A549 (cell line): ENCODE measurements at regions not wholly inside any gene's neighbourhood (a gene's known extent, or its start where the extent isn't known, plus 50 kb on each side); places are given as distances from the start of the nearest gene placed in this dataset.

ENCODE experiments used
- ATAC-seq, 2 experiments: fragments of 200-7000 bp in 1 of 2; fragments of >200 bp in 1 of 2; cut with Nextera tagmentation in 1 of 2; cut with Tn5 transposase in 1 of 2; 3 replicates each; pipeline versions ENCODE4 v1.8.0 to v1.9.1; 2018 to 2020; ENCODE audit warnings: mild to moderate bottlenecking in 1 of 2, moderate library complexity in 1 of 2
- CTCF ChIA-PET: fragments of 300-600 bp; sonication (Branson Sonifier 250); formaldehyde crosslinking; extraction: SDS; loops from one replicate; lab custom pipeline; 2021; ENCODE audit warnings: antibody characterized with exemption, inconsistent platforms; lab: Yijun Ruan, JAX
- POLR2A ChIA-PET: fragments of 350-600 bp; formaldehyde crosslinking; extraction: SDS; loops from one replicate; lab custom pipeline; 2021; ENCODE audit warnings: antibody characterized with exemption, inconsistent platforms; lab: Yijun Ruan, JAX
- DNase-seq, 2 experiments: peaks; one replicate each; pipeline versions ENCODE4 v3.0.0 to v3.0.0-alpha.2; 2011 to 2016; ENCODE audit warnings: low read depth in 1 of 2, low spot score in 1 of 2
- FAIRE-seq: peaks from 2 replicates; lab custom pipeline; 2011; peaks lifted over from hg19 to GRCh38; lab: Jason Lieb, UNC
- H3K27ac ChIP-seq, 2 experiments: fragments of >200 bp; sonication (Bioruptor Twin); formaldehyde crosslinking; 3 replicates each; pipeline ENCODE4 v1.5.1; 2016 to 2017
- H3K4me1 ChIP-seq: fragments of >200 bp; sonication (Bioruptor Twin); formaldehyde crosslinking; 3 replicates; pipeline ENCODE4 v1.6.1; 2016
- H3K4me2 ChIP-seq: fragments of >200 bp; sonication (Bioruptor Twin); formaldehyde crosslinking; 3 replicates; pipeline ENCODE4 v1.6.1; 2016
- H3K4me3 ChIP-seq: fragments of >200 bp; sonication (Bioruptor Twin); formaldehyde crosslinking; 3 replicates; pipeline ENCODE4 v1.5.1; 2016
- H3K9me3 ChIP-seq: fragments of >200 bp; sonication (Bioruptor Twin); formaldehyde crosslinking; 3 replicates; pipeline ENCODE4 v1.6.1; 2016
- CBX8 ChIP-seq: fragments of 200-600 bp; sonication (generic); IDR thresholded peaks from 2 replicates; pipeline ENCODE4 v1.6.1; 2016
- CEBPB ChIP-seq, 2 experiments: fragments of >200 bp in 1 of 2; sonication (Bioruptor Twin) in 1 of 2; formaldehyde crosslinking in 1 of 2; IDR thresholded peaks; 2 replicates each; pipeline ENCODE4 v1.6.1; 2012 to 2016
- EHMT2 ChIP-seq: fragments of 200-600 bp; sonication (generic); IDR thresholded peaks from 2 replicates; pipeline ENCODE4 v1.6.1; 2016; ENCODE audit warnings: antibody characterized with exemption, low read depth, mild to moderate bottlenecking, moderate library complexity
- EP300 ChIP-seq, 2 experiments: fragments of >200 bp; sonication (Bioruptor Twin); formaldehyde crosslinking; IDR thresholded peaks; 2 replicates in 1 of 2; 3 replicates in 1 of 2; pipeline ENCODE4 v1.6.1; 2016 to 2017
- ESRRA ChIP-seq: fragments of 150-350 bp; IDR thresholded peaks from 2 replicates; pipeline ENCODE4 v1.6.1; 2014; ENCODE audit warnings: mild to moderate bottlenecking, low read length, borderline replicate concordance
- FOSL2 ChIP-seq, 2 experiments: fragments of 450-650 bp in 1 of 2; fragments of >200 bp in 1 of 2; sonication (Bioruptor Twin) in 1 of 2; formaldehyde crosslinking; IDR thresholded peaks; 2 replicates each; pipeline versions ENCODE4 v1.5.0 to v1.6.1; 2016 to 2020; ENCODE audit warnings: mild to moderate bottlenecking in 1 of 2, moderate library complexity in 1 of 2
- FOXS1 ChIP-seq: fragments of 250-450 bp; sonication (Bioruptor Pico); IDR thresholded peaks from 2 replicates; pipeline ENCODE4 v1.5.0; 2020; ENCODE audit warnings: mild to moderate bottlenecking, moderate library complexity
- HDAC2 ChIP-seq: fragments of 200-600 bp; sonication (generic); IDR thresholded peaks from 2 replicates; pipeline ENCODE4 v1.6.1; 2016
- HMGXB4 ChIP-seq: fragments of 250-450 bp; sonication (Bioruptor Pico); IDR thresholded peaks from 2 replicates; pipeline ENCODE4 v1.5.0; 2021; ENCODE audit warnings: mild to moderate bottlenecking, moderate library complexity, borderline replicate concordance
- HOXB13 ChIP-seq: fragments of 250-450 bp; sonication (Bioruptor Pico); IDR thresholded peaks from 2 replicates; pipeline ENCODE4 v1.5.0; 2020; ENCODE audit warnings: low read depth, mild to moderate bottlenecking, moderate library complexity
- JUN ChIP-seq, 2 experiments: fragments of >200 bp; sonication (Bioruptor Twin); formaldehyde crosslinking; IDR thresholded peaks; 2 replicates in 1 of 2; 3 replicates in 1 of 2; pipeline ENCODE4 v1.6.1; 2016 to 2017
- KDM1A ChIP-seq: fragments of 200-600 bp; sonication (generic); IDR thresholded peaks from 2 replicates; pipeline ENCODE4 v1.6.1; 2016; ENCODE audit warnings: low read depth, mild to moderate bottlenecking
- MAZ ChIP-seq: fragments of 150-350 bp; IDR thresholded peaks from 2 replicates; pipeline ENCODE4 v1.6.1; 2014; ENCODE audit warnings: antibody characterized with exemption, low read depth, low read length, borderline replicate concordance
- NFE2L2 ChIP-seq: fragments of 150-350 bp; conservative IDR thresholded peaks from 2 replicates; pipeline ENCODE4 v1.6.1; 2014; ENCODE audit warnings: low read length
- NR3C1 ChIP-seq: fragments of >200 bp; sonication (Bioruptor Twin); formaldehyde crosslinking; IDR thresholded peaks from 3 replicates; pipeline ENCODE4 v1.6.1; 2017
- POLR2A ChIP-seq: IDR thresholded peaks from 2 replicates; pipeline ENCODE4 v1.6.1; 2012; ENCODE audit warnings: mild to moderate bottlenecking, low read length
- RAD21 ChIP-seq, 2 experiments: fragments of >200 bp in 1 of 2; sonication (Bioruptor Twin) in 1 of 2; formaldehyde crosslinking in 1 of 2; IDR thresholded peaks in 1 of 2; conservative IDR thresholded peaks in 1 of 2; 2 replicates in 1 of 2; 3 replicates in 1 of 2; pipeline ENCODE4 v1.6.1; 2012 to 2018; ENCODE audit warnings: inconsistent platforms in 1 of 2
- RARB ChIP-seq: fragments of 250-450 bp; sonication (Bioruptor Pico); IDR thresholded peaks from 2 replicates; pipeline ENCODE4 v1.8.0; 2021; ENCODE audit warnings: mild to moderate bottlenecking, moderate library complexity
- SMC3 ChIP-seq: fragments of >200 bp; sonication (Bioruptor Twin); formaldehyde crosslinking; IDR thresholded peaks from 3 replicates; pipeline ENCODE4 v1.6.1; 2018; ENCODE audit warnings: inconsistent platforms
- SREBF2 ChIP-seq: fragments of 450-650 bp; IDR thresholded peaks from 2 replicates; pipeline ENCODE4 v1.6.1; 2014; ENCODE audit warnings: mild to moderate bottlenecking, moderate library complexity
- TFCP2L1 ChIP-seq: fragments of 250-450 bp; sonication (Bioruptor Pico); IDR thresholded peaks from 2 replicates; pipeline ENCODE4 v1.5.0; 2021; ENCODE audit warnings: mild to moderate bottlenecking
- TP53 ChIP-seq: fragments of 250-450 bp; sonication (Bioruptor Pico); IDR thresholded peaks from 2 replicates; pipeline ENCODE4 v1.5.0; 2021; ENCODE audit warnings: mild to moderate bottlenecking, moderate library complexity
- WGBS: methylation state at CpG from one replicate; pipeline ENCODE4 v1.1.6; 2017; ENCODE audit errors: missing lambda C conversion rate; 5-methylcytosine and 5-hydroxymethylcytosine counted together
- TF ChIP-seq, protein P1 (sequence below): IDR thresholded peaks from 2 replicates; pipeline ENCODE4 v1.6.1; 2012; ENCODE audit warnings: low read depth, borderline replicate concordance
- TF ChIP-seq, protein P2 (sequence below): IDR thresholded peaks from 2 replicates; pipeline ENCODE4 v1.6.1; 2012
- TF ChIP-seq, protein P3 (sequence below): fragments of 250-450 bp; sonication (Bioruptor Pico); IDR thresholded peaks from 2 replicates; pipeline ENCODE4 v1.5.0; 2020; ENCODE audit warnings: low read depth, mild to moderate bottlenecking, moderate library complexity
- TF ChIP-seq, protein P4 (sequence below): fragments of 200-600 bp; sonication (generic); IDR thresholded peaks from 2 replicates; pipeline ENCODE4 v1.6.1; 2016; ENCODE audit warnings: antibody characterized with exemption, mild to moderate bottlenecking, moderate library complexity

DNA sequence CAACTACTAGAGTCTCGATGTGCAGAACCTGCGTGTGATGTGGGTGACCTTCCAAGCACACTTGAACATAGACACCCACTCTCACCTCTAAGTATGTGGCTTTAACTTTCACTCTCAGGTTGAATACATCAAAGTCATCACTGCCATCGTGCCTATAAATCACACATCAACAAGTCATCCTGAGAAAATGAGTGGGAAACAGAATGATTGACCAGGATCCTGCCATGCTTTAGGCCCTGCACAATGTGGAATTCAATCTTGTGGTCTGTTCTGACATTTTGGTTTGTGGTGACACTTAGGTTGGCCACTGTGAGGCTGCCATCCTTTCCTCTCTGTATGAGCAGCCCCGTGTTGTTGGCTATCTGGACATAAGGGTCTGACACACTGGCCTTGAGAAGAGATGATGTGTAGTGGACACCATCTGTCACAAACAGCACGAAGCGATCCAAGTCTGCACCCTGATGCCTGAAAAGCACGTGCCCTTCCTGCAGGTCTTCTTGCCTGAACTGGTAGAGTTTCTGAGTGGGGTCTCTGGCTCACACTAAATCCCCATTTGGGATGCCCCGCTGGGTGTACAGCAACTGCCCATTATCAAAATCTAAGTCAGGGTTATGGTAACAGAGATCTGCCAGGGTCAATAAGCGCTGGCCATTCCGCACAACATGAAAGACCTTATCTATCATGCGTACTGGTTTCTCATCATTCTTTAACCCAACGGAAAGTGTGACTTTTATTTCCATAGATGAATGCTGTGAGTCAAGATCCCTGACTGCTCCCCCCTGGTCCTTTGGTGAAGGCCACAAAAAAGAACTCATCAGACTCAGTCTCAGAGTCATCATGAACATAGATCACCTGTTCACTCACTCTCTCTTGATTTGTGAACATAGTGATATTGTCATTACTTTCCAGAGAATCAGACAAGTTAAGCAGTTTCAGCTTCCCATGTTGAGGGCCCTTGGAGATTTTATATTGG is 116.6 kb downstream of the ESM1 start:
- no peak overlapping the region for H3K27ac ChIP-seq
- no peak for FAIRE-seq
- H3K4me1 ChIP-seq, result no peaks in the 10 kb centered on the region

GRCh38 chr5:54867310-54867944 is 118.0 kb downstream of the ESM1 start:
- Histone ChIP-seq H3K4me1 (no peaks in the 10 kb centered on the region), H3K4me2 (peak overlapping the region; percentile 61), H3K4me3 (no peak overlapping the region), H3K27ac (no peak overlapping the region), H3K9me3 (no peaks in the 10 kb centered on the region)
- ChIA-PET POLR2A (interaction anchor here (0.5 to 1.0 kb wide), 3 partner anchors 292 to 557 kb away, joined by 3 to 5 read pairs (median 5); partner anchors contain the start of genes ARL15, GPX8 and SNX18), CTCF (interaction anchor here (0.6 to 5.0 kb wide), 30 partner anchors 9 to 624 kb away, joined by 3 to 55 read pairs (median 4); partner anchors contain the start of gene SNX18)
- no peak for FAIRE-seq
- 15% methylated on average over 7 of the region's 7 CpGs for WGBS
- ATAC-seq, result peak in 1 of 2 experiments; percentile 67; a peak in 3 of 6 replicates
- DNase-seq, result peak; percentile 41 to 50
- TF ChIP-seq EHMT2 (no peak), RAD21 (conservative IDR thresholded peaks at IDR 0.05 in 1 of 2, IDR thresholded peaks at IDR 0.05 in 1 of 2) (peak; percentile 57 to 63), NR3C1 (no peak), TFCP2L1 (no peak), MAZ (no peak), FOXS1 (CRISPR knock-in tag) (no peak), SMC3 (peak; percentile 72), HDAC2 (no peak), RARB (no peak), FOSL2 (IDR thresholded peaks at IDR 0.05) (no peak), FOSL2 (CRISPR knock-in tag; IDR thresholded peaks at IDR 0.05) (no peak), SREBF2 (no peak), JUN (IDR thresholded peaks at IDR 0.05) (no peak), TP53 (CRISPR knock-in tag) (no peak), HMGXB4 (CRISPR knock-in tag) (no peak), EP300 (IDR thresholded peaks at IDR 0.05) (no peak), ESRRA (no peak), POLR2A (no peak), CBX8 (no peak)
- TF ChIP-seq, protein P1, sequence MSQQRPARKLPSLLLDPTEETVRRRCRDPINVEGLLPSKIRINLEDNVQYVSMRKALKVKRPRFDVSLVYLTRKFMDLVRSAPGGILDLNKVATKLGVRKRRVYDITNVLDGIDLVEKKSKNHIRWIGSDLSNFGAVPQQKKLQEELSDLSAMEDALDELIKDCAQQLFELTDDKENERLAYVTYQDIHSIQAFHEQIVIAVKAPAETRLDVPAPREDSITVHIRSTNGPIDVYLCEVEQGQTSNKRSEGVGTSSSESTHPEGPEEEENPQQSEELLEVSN, result no peak

More for the DNA sequence above, 116.6 kb downstream of the ESM1 start:
- CTCF ChIA-PET, result interaction anchor here (1.5 to 2.4 kb wide), 4 partner anchors 10 to 352 kb away, joined by 5 to 15 read pairs (median 10); partner anchors contain the start of gene SNX18
- Histone ChIP-seq H3K9me3 (no peaks in the 10 kb centered on the region), H3K4me3 (no peak overlapping the region), H3K4me2 (no peak overlapping the region)
- 25% methylated on average over 12 of the region's 12 CpGs for WGBS
- ATAC-seq (no peak), DNase-seq (no peak)
- no peak for TF ChIP-seq RARB
- TF ChIP-seq ESRRA, result no peak
- TF ChIP-seq EHMT2, result no peak
- no peak for TF ChIP-seq HOXB13 (CRISPR knock-in tag)
- TF ChIP-seq, protein P2, sequence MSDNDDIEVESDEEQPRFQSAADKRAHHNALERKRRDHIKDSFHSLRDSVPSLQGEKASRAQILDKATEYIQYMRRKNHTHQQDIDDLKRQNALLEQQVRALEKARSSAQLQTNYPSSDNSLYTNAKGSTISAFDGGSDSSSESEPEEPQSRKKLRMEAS, result no peak
- TF ChIP-seq KDM1A, result no peak
- TF ChIP-seq NFE2L2, result no peak
- TF ChIP-seq HDAC2, result no peak
- TF ChIP-seq EP300 (IDR thresholded peaks at IDR 0.05), result no peak
- TF ChIP-seq, protein P3, sequence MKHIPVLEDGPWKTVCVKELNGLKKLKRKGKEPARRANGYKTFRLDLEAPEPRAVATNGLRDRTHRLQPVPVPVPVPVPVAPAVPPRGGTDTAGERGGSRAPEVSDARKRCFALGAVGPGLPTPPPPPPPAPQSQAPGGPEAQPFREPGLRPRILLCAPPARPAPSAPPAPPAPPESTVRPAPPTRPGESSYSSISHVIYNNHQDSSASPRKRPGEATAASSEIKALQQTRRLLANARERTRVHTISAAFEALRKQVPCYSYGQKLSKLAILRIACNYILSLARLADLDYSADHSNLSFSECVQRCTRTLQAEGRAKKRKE (CRISPR knock-in tag), result no peak
- TF ChIP-seq, protein P4, sequence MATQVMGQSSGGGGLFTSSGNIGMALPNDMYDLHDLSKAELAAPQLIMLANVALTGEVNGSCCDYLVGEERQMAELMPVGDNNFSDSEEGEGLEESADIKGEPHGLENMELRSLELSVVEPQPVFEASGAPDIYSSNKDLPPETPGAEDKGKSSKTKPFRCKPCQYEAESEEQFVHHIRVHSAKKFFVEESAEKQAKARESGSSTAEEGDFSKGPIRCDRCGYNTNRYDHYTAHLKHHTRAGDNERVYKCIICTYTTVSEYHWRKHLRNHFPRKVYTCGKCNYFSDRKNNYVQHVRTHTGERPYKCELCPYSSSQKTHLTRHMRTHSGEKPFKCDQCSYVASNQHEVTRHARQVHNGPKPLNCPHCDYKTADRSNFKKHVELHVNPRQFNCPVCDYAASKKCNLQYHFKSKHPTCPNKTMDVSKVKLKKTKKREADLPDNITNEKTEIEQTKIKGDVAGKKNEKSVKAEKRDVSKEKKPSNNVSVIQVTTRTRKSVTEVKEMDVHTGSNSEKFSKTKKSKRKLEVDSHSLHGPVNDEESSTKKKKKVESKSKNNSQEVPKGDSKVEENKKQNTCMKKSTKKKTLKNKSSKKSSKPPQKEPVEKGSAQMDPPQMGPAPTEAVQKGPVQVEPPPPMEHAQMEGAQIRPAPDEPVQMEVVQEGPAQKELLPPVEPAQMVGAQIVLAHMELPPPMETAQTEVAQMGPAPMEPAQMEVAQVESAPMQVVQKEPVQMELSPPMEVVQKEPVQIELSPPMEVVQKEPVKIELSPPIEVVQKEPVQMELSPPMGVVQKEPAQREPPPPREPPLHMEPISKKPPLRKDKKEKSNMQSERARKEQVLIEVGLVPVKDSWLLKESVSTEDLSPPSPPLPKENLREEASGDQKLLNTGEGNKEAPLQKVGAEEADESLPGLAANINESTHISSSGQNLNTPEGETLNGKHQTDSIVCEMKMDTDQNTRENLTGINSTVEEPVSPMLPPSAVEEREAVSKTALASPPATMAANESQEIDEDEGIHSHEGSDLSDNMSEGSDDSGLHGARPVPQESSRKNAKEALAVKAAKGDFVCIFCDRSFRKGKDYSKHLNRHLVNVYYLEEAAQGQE, result no peak
- no peak for TF ChIP-seq TFCP2L1
- no peak for TF ChIP-seq CEBPB (IDR thresholded peaks at IDR 0.05)
- POLR2A ChIA-PET, result no interaction called here
